ENCODE measurements at regions not wholly inside any gene's neighbourhood (a gene's known extent, or its start where the extent isn't known, plus 50 kb on each side); places are given as distances from the start of the nearest gene placed in this dataset.
"Not testable (repeated sequence)": the region's sequence is repeated elsewhere in the genome, so short reads cannot be mapped to it uniquely, and the experiment has no call there.

- not testable (repeated sequence) for DNase-seq
These were observed 83.2 kb downstream of the POTEB3 start for GRCh38 chr15:21357056-21357455.

GRCh38 chr15:21355944-21356343 lies 84.4 kb downstream of the POTEB3 start:
- DNase-seq = not testable (repeated sequence)

- DNase-seq = not testable (repeated sequence)
These were observed 85.7 kb downstream of the POTEB3 start for GRCh38 chr15:21354597-21354996.

- not testable (repeated sequence) for DNase-seq
These were observed 87.5 kb downstream of the POTEB3 start for GRCh38 chr15:21352670-21353318.

- DNase-seq = not testable (repeated sequence)
These were observed 95.3 kb downstream of the POTEB3 start for GRCh38 chr15:21344960-21345359.

GRCh38 chr15:21344500-21344899 lies 95.8 kb downstream of the POTEB3 start:
- not testable (repeated sequence) for DNase-seq

- DNase-seq = not testable (repeated sequence)
These were observed 103.3 kb downstream of the POTEB3 start for GRCh38 chr15:21337028-21337427.

- DNase-seq = not testable (repeated sequence)
These were observed 115.4 kb downstream of the POTEB3 start for GRCh38 chr15:21324720-21325460.

GRCh38 chr15:21284353-21284752 lies 155.9 kb downstream of the POTEB3 start:
- DNase-seq = not testable (repeated sequence)

- DNase-seq = not testable (repeated sequence)
These were observed 157.1 kb downstream of the POTEB3 start for GRCh38 chr15:21283210-21283609.

GRCh38 chr15:21280272-21280671 lies 160.0 kb downstream of the POTEB3 start:
- not testable (repeated sequence) for DNase-seq

GRCh38 chr15:21272176-21272982 lies 167.9 kb downstream of the POTEB3 start:
- DNase-seq = not testable (repeated sequence)

- no peak for DNase-seq
These were observed 168.7 kb downstream of the POTEB3 start for GRCh38 chr15:21271566-21271965.

GRCh38 chr15:21270474-21270873 lies 169.8 kb downstream of the POTEB3 start:
- no peak for DNase-seq

- DNase-seq = not testable (repeated sequence)
These were observed 170.6 kb downstream of the POTEB3 start for GRCh38 chr15:21269673-21270072.

- DNase-seq = no peak
These were observed 171.2 kb downstream of the POTEB3 start for GRCh38 chr15:21269121-21269520.

GRCh38 chr15:21268436-21268940 lies 171.8 kb downstream of the POTEB3 start:
- no peak for DNase-seq

- no peak for DNase-seq
These were observed 172.5 kb downstream of the POTEB3 start for GRCh38 chr15:21267671-21268395.

GRCh38 chr15:21267226-21267625 lies 173.1 kb downstream of the POTEB3 start:
- DNase-seq = no peak

GRCh38 chr15:21265628-21266027 lies 174.7 kb downstream of the POTEB3 start:
- DNase-seq = not testable (repeated sequence)

GRCh38 chr15:21262851-21263425 lies 177.4 kb downstream of the POTEB3 start:
- DNase-seq = no peak

Measured in right forelimb (tissue), 1 donor.